GM12878 (cell line): ENCODE measurements at regions not wholly inside any gene's neighbourhood (a gene's known extent, or its start where the extent isn't known, plus 50 kb on each side); places are given as distances from the start of the nearest gene placed in this dataset.

ENCODE experiments used
- ATF3 ChIP-seq: IDR thresholded peaks from 2 replicates; pipeline ENCODE4 v1.6.1; 2011; ENCODE audit warnings: low read depth, mild to moderate bottlenecking, low read length, moderate library complexity, borderline replicate concordance; ENCODE audit errors: extremely low read depth
- CTCF ChIP-seq, 3 experiments: IDR thresholded peaks in 2 of 3; conservative IDR thresholded peaks in 1 of 3; 2 replicates each; pipeline ENCODE4 v1.5.1; 2011; ENCODE audit warnings: low read depth in 3 of 3, low read length in 3 of 3, mild to moderate bottlenecking in 3 of 3, control low read depth in 2 of 3, moderate library complexity in 2 of 3, inconsistent platforms in 1 of 3, mixed read lengths in 1 of 3; ENCODE audit not compliant: control insufficient read depth in 2 of 3, insufficient read depth in 1 of 3; ENCODE audit errors: extremely low read depth in 1 of 3
- EGR1 ChIP-seq, 2 experiments: IDR thresholded peaks; 1 replicate in 1 of 2; 2 replicates in 1 of 2; pipeline ENCODE4 v1.6.1; 2011 to 2012; ENCODE audit warnings: low read depth in 2 of 2, low read length in 2 of 2, borderline replicate concordance in 1 of 2, mild to moderate bottlenecking in 1 of 2, moderate library complexity in 1 of 2
- EP300 ChIP-seq, 2 experiments: fragments of 150-350 bp in 1 of 2; IDR thresholded peaks; 2 replicates each; pipeline ENCODE4 v1.6.1; 2011 to 2012; ENCODE audit warnings: low read depth in 2 of 2, low read length in 2 of 2, borderline replicate concordance in 1 of 2, improper control_type of control experiment in 1 of 2, inconsistent platforms in 1 of 2; ENCODE audit not compliant: control insufficient read depth in 1 of 2
- GABPA ChIP-seq: IDR thresholded peaks from 2 replicates; pipeline ENCODE4 v1.6.1; 2014; ENCODE audit warnings: antibody characterized with exemption, low read depth, mild to moderate bottlenecking, inconsistent platforms
- IRF5 ChIP-seq: fragments of 450-650 bp; IDR thresholded peaks from 2 replicates; pipeline ENCODE4 v1.6.1; 2017; ENCODE audit warnings: borderline replicate concordance
- KAT2A ChIP-seq: conservative IDR thresholded peaks from 2 replicates; pipeline ENCODE4 v1.6.1; 2011; ENCODE audit warnings: low read depth, low read length; ENCODE audit not compliant: control insufficient read depth
- POLR2AphosphoS5 ChIP-seq: IDR thresholded peaks from 2 replicates; pipeline ENCODE4 v1.6.1; 2011; ENCODE audit warnings: mild to moderate bottlenecking, low read length, inconsistent platforms
- REST ChIP-seq: IDR thresholded peaks from 2 replicates; pipeline ENCODE4 v1.6.1; 2012; ENCODE audit warnings: mild to moderate bottlenecking, low read depth, low read length
- TBL1XR1 ChIP-seq: IDR thresholded peaks from 2 replicates; pipeline ENCODE4 v1.6.1; 2012; ENCODE audit warnings: low read depth, low read length, improper control_type of control experiment
- ZNF622 ChIP-seq: fragments of 450-650 bp; IDR thresholded peaks from 2 replicates; pipeline ENCODE4 v1.6.1; 2017; ENCODE audit warnings: mild to moderate bottlenecking, inconsistent platforms

- no peak for TF ChIP-seq CTCF (IDR thresholded peaks at IDR 0.05 in 2 of 3, conservative IDR thresholded peaks at IDR 0.05 in 1 of 3; ENCODE audit: control insufficient read depth in 2 of 3, extremely low read depth in 1 of 3, insufficient read depth in 1 of 3, low read depth in 3 of 3, low read length in 3 of 3)
- TF ChIP-seq ATF3: no peak
- no peak for TF ChIP-seq GABPA
- no peak for TF ChIP-seq POLR2AphosphoS5
- no peak for TF ChIP-seq EGR1 (IDR thresholded peaks at IDR 0.05; ENCODE audit: borderline replicate concordance in 1 of 2, low read depth in 2 of 2, low read length in 2 of 2)
- no peak for TF ChIP-seq ZNF622
- TF ChIP-seq KAT2A: no peak
- TF ChIP-seq TBL1XR1: no peak
- TF ChIP-seq EP300 (IDR thresholded peaks at IDR 0.05; ENCODE audit: borderline replicate concordance in 1 of 2, control insufficient read depth in 1 of 2, low read depth in 2 of 2, low read length in 2 of 2): no peak
- no peak for TF ChIP-seq IRF5
- no peak for TF ChIP-seq REST
Observed at GRCh38 chr22:27554106-27554811, 247.3 kb downstream of the MN1 start.
